ENCODE measurements at regions not wholly inside any gene's neighbourhood (a gene's known extent, or its start where the extent isn't known, plus 50 kb on each side); places are given as distances from the start of the nearest gene placed in this dataset.

GRCh38 chr1:29966526-29967045 lies 730.3 kb downstream of the PTPRU start:
- CTCF ChIA-PET: no interaction called here
- H3K4me2 ChIP-seq: no peak overlapping the region
- H3K27ac ChIP-seq: no peak overlapping the region
- no peak for DNase-seq (ENCODE audit: low read depth in 1 of 2, low spot score in 1 of 2)
- no peaks in the 10 kb centered on the region; the same call in 2 of the 3 replicates for H3K4me1 ChIP-seq
- no peak for FAIRE-seq
- POLR2A ChIA-PET: no interaction called here
- ATAC-seq: no peak
- H3K9me3 ChIP-seq: no peaks in the 10 kb centered on the region
- 75% methylated on average over 1 of the region's 2 CpGs for WGBS (ENCODE audit: missing lambda C conversion rate)
- TF ChIP-seq POLR2AphosphoS2 (conservative IDR thresholded peaks at IDR 0.05; ENCODE audit: low read length): no peak
- no peak for TF ChIP-seq NPAS2 (CRISPR knock-in tag; IDR thresholded peaks at IDR 0.05; ENCODE audit: borderline replicate concordance)
- H3K4me3 ChIP-seq: no peak overlapping the region

- Histone ChIP-seq H3K27ac (no peak overlapping the region), H3K9me3 (no peaks in the 10 kb centered on the region), H3K4me1 (no peaks in the 10 kb centered on the region; the same call in 2 of the 3 replicates), H3K4me3 (no peak overlapping the region), H3K4me2 (no peak overlapping the region)
- no peak for TF ChIP-seq TFCP2L1 (CRISPR knock-in tag; IDR thresholded peaks at IDR 0.05)
- no peak for TF ChIP-seq MAFK (IDR thresholded peaks at IDR 0.05; ENCODE audit: partially characterized antibody)
- TF ChIP-seq POLR2A (IDR thresholded peaks at IDR 0.05; ENCODE audit: low read length): no peak
- ATAC-seq: no peak
- 80% methylated on average over 12 of the region's 18 CpGs for WGBS (ENCODE audit: missing lambda C conversion rate)
- FAIRE-seq: no peak
- POLR2A ChIA-PET: no interaction called here
- CTCF ChIA-PET: interaction anchor here (0.6 to 1.3 kb wide), 3 partner anchors 16 to 226 kb away, joined by 3 to 4 read pairs (median 3); no protein-coding TSS in a partner anchor
- DNase-seq (ENCODE audit: low read depth in 1 of 2, low spot score in 1 of 2): no peak
Observed at GRCh38 chr1:29964718-29965533, 728.6 kb downstream of the PTPRU start.

GRCh38 chr1:29963946-29964345 lies 727.6 kb downstream of the PTPRU start:
- no peaks in the 10 kb centered on the region; the same call in 2 of the 3 replicates for H3K4me1 ChIP-seq
- H3K4me2 ChIP-seq: no peak overlapping the region
- WGBS (ENCODE audit: missing lambda C conversion rate): 98% methylated on average over 6 of the region's 7 CpGs
- TF ChIP-seq ELK1 (IDR thresholded peaks at IDR 0.05; ENCODE audit: low read depth, low read length) (no peak), BCL3 (IDR thresholded peaks at IDR 0.05) (no peak), MAZ (IDR thresholded peaks at IDR 0.05; ENCODE audit: borderline replicate concordance, low read depth, low read length) (no peak), E2F6 (IDR thresholded peaks at IDR 0.05; ENCODE audit: borderline replicate concordance, low read depth) (no peak), MAFK (IDR thresholded peaks at IDR 0.05; ENCODE audit: partially characterized antibody) (no peak), CBX8 (IDR thresholded peaks at IDR 0.05) (no peak), ZC3H11A (IDR thresholded peaks at IDR 0.05) (no peak), MAX (IDR thresholded peaks at IDR 0.05) (no peak), RNF2 (IDR thresholded peaks at IDR 0.05; ENCODE audit: borderline replicate concordance, low read depth) (no peak), RARB (CRISPR knock-in tag; IDR thresholded peaks at IDR 0.05) (no peak), HOXB13 (CRISPR knock-in tag; IDR thresholded peaks at IDR 0.05; ENCODE audit: low read depth) (no peak), HES2 (IDR thresholded peaks at IDR 0.05) (no peak), REST (IDR thresholded peaks at IDR 0.05) (no peak), ZNF302 (CRISPR knock-in tag; IDR thresholded peaks at IDR 0.05) (no peak), KDM1A (IDR thresholded peaks at IDR 0.05; ENCODE audit: low read depth) (no peak), JUNB (IDR thresholded peaks at IDR 0.05) (no peak), FOXS1 (CRISPR knock-in tag; IDR thresholded peaks at IDR 0.05) (no peak)
- ChIA-PET POLR2A (no interaction called here), CTCF (interaction anchor here (1.3 kb wide), 1 partner anchor 123 kb away, joined by 4 read pairs; no protein-coding TSS in a partner anchor)
- H3K4me3 ChIP-seq: no peak overlapping the region
- no peak overlapping the region for H3K27ac ChIP-seq
- FAIRE-seq (no peak), ATAC-seq (no peak), DNase-seq (ENCODE audit: low read depth in 1 of 2, low spot score in 1 of 2) (no peak)
- no peaks in the 10 kb centered on the region for H3K9me3 ChIP-seq
